Calu3 (cell line): ENCODE measurements at regions not wholly inside any gene's neighbourhood (a gene's known extent, or its start where the extent isn't known, plus 50 kb on each side); places are given as distances from the start of the nearest gene placed in this dataset.

Experiments used
- BruUV-seq: library from RNA; stranded (reverse); fragments of 400-500 nt; replicated peaks from 2 replicates; lab custom pipeline; 2021; lab: Mats Ljungman, UMichigan
- CTCF ChIA-PET: fragments of 300-600 bp; sonication (Branson Sonifier 250); formaldehyde crosslinking; loops from one replicate; lab custom pipeline; 2022; ENCODE audit warnings: antibody characterized with exemption; lab: Charles Lee
- DNase-seq: peaks from one replicate; pipeline ENCODE4 v3.0.0; 2022
- H3K27ac Mint-ChIP-seq: one replicate; pipeline ENCODE4 v1.8.0; 2022; ENCODE audit warnings: mixed read lengths; ENCODE audit not compliant: unreplicated experiment
- H3K27me3 Mint-ChIP-seq: one replicate; pipeline ENCODE4 v1.8.0; 2022; ENCODE audit warnings: mixed read lengths; ENCODE audit not compliant: unreplicated experiment
- H3K36me3 Mint-ChIP-seq: one replicate; pipeline ENCODE4 v1.8.0; 2022; ENCODE audit warnings: mild to moderate bottlenecking, moderate library complexity, mixed read lengths; ENCODE audit not compliant: insufficient read depth, unreplicated experiment
- H3K4me1 Mint-ChIP-seq: one replicate; pipeline ENCODE4 v1.8.0; 2022; ENCODE audit warnings: mild to moderate bottlenecking, low read depth, mixed read lengths; ENCODE audit not compliant: unreplicated experiment
- H3K4me3 Mint-ChIP-seq: one replicate; pipeline ENCODE4 v1.8.0; 2022; ENCODE audit warnings: mild to moderate bottlenecking, low read depth, moderate library complexity, mixed read lengths; ENCODE audit not compliant: unreplicated experiment
- H3K9me3 Mint-ChIP-seq: one replicate; pipeline ENCODE4 v1.8.0; 2022; ENCODE audit warnings: low read depth, mixed read lengths; ENCODE audit not compliant: unreplicated experiment
- intact Hi-C: fragments of 100-400 bp; cut with micrococcal nuclease; formaldehyde crosslinking; loops from one replicate; pipeline ENCODE4 v1.10.0; 2022; ENCODE audit not compliant: unreplicated experiment
- TF ChIP-seq, protein P1 (sequence below): fragments of 200-600 bp; IDR thresholded peaks from one replicate; pipeline ENCODE4 v1.8.0; 2022; ENCODE audit warnings: antibody characterized with exemption; ENCODE audit not compliant: unreplicated experiment

DNA sequence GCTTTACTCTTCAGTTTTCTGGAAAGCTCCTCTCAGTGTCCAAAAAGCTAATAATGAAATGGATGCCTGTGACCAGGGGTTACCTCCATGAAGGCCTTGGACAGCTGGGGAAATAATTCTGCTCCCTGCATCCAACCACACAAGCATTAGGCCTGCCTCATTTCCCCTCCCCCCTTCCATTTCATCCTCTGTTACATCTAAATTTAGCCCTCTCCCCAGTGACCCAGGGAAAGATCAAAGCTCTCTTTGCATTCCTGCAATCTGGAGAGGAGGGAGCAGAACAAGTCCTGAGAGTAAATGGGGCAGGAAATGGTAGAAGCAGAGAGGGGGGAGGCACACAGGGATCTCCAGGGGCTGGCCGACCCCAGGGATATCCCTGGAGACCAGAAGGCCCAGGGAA, 452.7 kb downstream of the TSHZ3 start:
- TF ChIP-seq, protein P1, sequence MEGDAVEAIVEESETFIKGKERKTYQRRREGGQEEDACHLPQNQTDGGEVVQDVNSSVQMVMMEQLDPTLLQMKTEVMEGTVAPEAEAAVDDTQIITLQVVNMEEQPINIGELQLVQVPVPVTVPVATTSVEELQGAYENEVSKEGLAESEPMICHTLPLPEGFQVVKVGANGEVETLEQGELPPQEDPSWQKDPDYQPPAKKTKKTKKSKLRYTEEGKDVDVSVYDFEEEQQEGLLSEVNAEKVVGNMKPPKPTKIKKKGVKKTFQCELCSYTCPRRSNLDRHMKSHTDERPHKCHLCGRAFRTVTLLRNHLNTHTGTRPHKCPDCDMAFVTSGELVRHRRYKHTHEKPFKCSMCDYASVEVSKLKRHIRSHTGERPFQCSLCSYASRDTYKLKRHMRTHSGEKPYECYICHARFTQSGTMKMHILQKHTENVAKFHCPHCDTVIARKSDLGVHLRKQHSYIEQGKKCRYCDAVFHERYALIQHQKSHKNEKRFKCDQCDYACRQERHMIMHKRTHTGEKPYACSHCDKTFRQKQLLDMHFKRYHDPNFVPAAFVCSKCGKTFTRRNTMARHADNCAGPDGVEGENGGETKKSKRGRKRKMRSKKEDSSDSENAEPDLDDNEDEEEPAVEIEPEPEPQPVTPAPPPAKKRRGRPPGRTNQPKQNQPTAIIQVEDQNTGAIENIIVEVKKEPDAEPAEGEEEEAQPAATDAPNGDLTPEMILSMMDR, result no peak
- no peaks in the 10 kb centered on the region for H3K27me3 Mint-ChIP-seq
- no peak for DNase-seq
- intact Hi-C loops, result no loop called here
- no peak overlapping the region for H3K4me3 Mint-ChIP-seq
- H3K4me1 Mint-ChIP-seq, result no peaks in the 10 kb centered on the region
- no peak overlapping the region for H3K27ac Mint-ChIP-seq
- BruUV-seq, result no TSS peak
- peaks cover 8% of the 10 kb centered on the region for H3K9me3 Mint-ChIP-seq
- H3K36me3 Mint-ChIP-seq, result no peaks in the 10 kb centered on the region
- CTCF ChIA-PET, result no interaction called here

DNA sequence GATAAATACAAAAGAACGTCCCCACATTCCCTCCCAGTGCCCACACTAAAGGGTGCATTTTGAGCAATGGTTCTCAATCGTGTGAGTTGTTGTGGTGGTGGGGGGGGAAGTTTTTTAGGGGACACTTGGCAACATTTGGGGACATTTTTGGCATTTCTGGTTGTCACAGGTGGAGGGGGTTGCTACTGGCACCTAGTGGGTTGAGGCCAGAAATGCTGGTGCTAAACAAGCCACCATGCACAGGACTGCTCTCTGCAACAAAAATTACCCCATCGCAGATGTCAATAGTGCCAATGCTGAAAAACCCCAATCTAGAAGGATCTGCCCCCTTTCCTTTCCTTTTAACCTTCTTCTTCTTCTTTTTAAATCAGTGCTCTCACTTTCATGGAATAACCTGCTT, 453.3 kb downstream of the TSHZ3 start:
- BruUV-seq, result no TSS peak
- TF ChIP-seq, protein P1, result no peak
- no peaks in the 10 kb centered on the region for H3K36me3 Mint-ChIP-seq
- CTCF ChIA-PET, result no interaction called here
- intact Hi-C loops, result no loop called here
- no peaks in the 10 kb centered on the region for H3K27me3 Mint-ChIP-seq
- peaks cover 5% of the 10 kb centered on the region for H3K9me3 Mint-ChIP-seq
- no peak for DNase-seq
- H3K27ac Mint-ChIP-seq, result no peak overlapping the region
- H3K4me1 Mint-ChIP-seq, result no peaks in the 10 kb centered on the region
- no peak overlapping the region for H3K4me3 Mint-ChIP-seq

DNA sequence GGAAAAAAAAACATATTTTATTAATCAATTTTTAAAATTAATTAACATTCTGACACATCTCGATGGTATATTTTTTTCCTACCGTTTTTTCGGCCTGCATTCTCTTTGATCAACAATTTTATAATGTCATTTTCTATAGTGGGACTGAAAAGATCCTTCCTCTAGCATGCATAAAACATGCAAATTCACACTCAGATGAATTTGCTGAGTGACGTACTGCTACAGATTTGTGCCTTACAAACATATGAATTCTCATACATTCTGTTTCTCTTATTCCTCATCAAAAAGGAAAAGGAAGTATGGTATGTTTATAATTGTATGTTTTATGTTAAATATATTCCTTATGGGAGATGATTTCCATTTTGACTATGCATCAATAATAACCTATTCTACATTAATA, 458.2 kb downstream of the TSHZ3 start:
- TF ChIP-seq, protein P1, result no peak
- CTCF ChIA-PET, result no interaction called here
- BruUV-seq, result no TSS peak
- Mint-ChIP-seq H3K27me3 (no peaks in the 10 kb centered on the region), H3K36me3 (no peaks in the 10 kb centered on the region), H3K4me1 (no peaks in the 10 kb centered on the region), H3K9me3 (peaks cover 10% of the 10 kb centered on the region), H3K4me3 (no peak overlapping the region), H3K27ac (no peak overlapping the region)
- intact Hi-C loops, result no loop called here
- DNase-seq, result no peak

DNA sequence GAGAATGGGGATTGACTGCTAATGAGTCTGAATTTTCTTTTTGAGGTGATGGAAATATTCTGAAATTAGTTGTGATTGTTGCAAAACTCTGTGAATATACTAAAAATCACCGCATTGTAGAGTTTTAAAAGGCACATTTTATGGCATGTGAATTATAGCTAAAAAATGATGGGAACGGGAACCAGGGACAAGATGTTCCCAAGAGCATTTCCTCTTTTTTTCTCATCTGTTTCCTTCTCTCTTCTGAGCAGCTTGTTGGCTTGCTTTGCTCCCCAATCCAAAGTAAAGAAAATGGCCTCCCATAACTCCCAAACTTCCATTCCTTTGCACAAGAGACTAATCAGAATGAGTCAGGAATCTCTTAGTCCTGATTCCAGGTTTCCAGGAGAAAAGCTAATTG, 459.2 kb downstream of the TSHZ3 start:
- no peak for DNase-seq
- no peaks in the 10 kb centered on the region for H3K4me1 Mint-ChIP-seq
- TF ChIP-seq, protein P1, result no peak
- no peak overlapping the region for H3K4me3 Mint-ChIP-seq
- H3K36me3 Mint-ChIP-seq, result no peaks in the 10 kb centered on the region
- peaks cover 10% of the 10 kb centered on the region for H3K9me3 Mint-ChIP-seq
- intact Hi-C loops, result no loop called here
- H3K27me3 Mint-ChIP-seq, result no peaks in the 10 kb centered on the region
- H3K27ac Mint-ChIP-seq, result no peak overlapping the region
- BruUV-seq, result no TSS peak
- CTCF ChIA-PET, result no interaction called here
